Cortex of kidney (tissue), 1 donor: ENCODE measurements at regions not wholly inside any gene's neighbourhood (a gene's known extent, or its start where the extent isn't known, plus 50 kb on each side); places are given as distances from the start of the nearest gene placed in this dataset.
"Not testable (repeated sequence)": the region's sequence is repeated elsewhere in the genome, so short reads cannot be mapped to it uniquely, and the experiment has no call there.

Source experiments
- DNase-seq: peaks from one replicate; lab custom pipeline; 2025; lab: John Stamatoyannopoulos, UW

GRCh38 chr7:84879570-84880325 is 307.1 kb downstream of the SEMA3D start:
- no peak for DNase-seq

- DNase-seq, result no peak
These were observed 308.8 kb downstream of the SEMA3D start for GRCh38 chr7:84877943-84878570.

GRCh38 chr7:84876061-84876821 is 310.6 kb downstream of the SEMA3D start:
- no peak for DNase-seq

GRCh38 chr7:84865560-84865959 is 321.3 kb downstream of the SEMA3D start:
- DNase-seq, result no peak

GRCh38 chr7:84857336-84857735 is 329.5 kb downstream of the SEMA3D start:
- no peak for DNase-seq

- no peak for DNase-seq
These were observed 331.1 kb downstream of the SEMA3D start for GRCh38 chr7:84855758-84856157.

- DNase-seq, result not testable (repeated sequence)
These were observed 337.9 kb downstream of the SEMA3D start for GRCh38 chr7:84848974-84849372.

- no peak for DNase-seq
These were observed 338.5 kb downstream of the SEMA3D start for GRCh38 chr7:84848219-84848973.

GRCh38 chr7:84847790-84848189 is 339.1 kb downstream of the SEMA3D start:
- DNase-seq, result no peak

- DNase-seq, result no peak
These were observed 339.8 kb downstream of the SEMA3D start for GRCh38 chr7:84847038-84847437.

GRCh38 chr7:84845971-84846370 is 340.9 kb downstream of the SEMA3D start:
- no peak for DNase-seq

- DNase-seq, result no peak
These were observed 342.1 kb downstream of the SEMA3D start for GRCh38 chr7:84844771-84845170.

- no peak for DNase-seq
These were observed 345.0 kb downstream of the SEMA3D start for GRCh38 chr7:84841809-84842208.

- DNase-seq, result no peak
These were observed 348.0 kb downstream of the SEMA3D start for GRCh38 chr7:84838857-84839256.

- no peak for DNase-seq
These were observed 349.5 kb downstream of the SEMA3D start for GRCh38 chr7:84837405-84837804.

GRCh38 chr7:84829719-84830118 is 357.1 kb downstream of the SEMA3D start:
- DNase-seq, result no peak

- DNase-seq, result no peak
These were observed 362.7 kb downstream of the SEMA3D start for GRCh38 chr7:84824057-84824651.

- no peak for DNase-seq
These were observed 363.3 kb downstream of the SEMA3D start for GRCh38 chr7:84823530-84823929.

GRCh38 chr7:84822941-84823510 is 363.8 kb downstream of the SEMA3D start:
- no peak for DNase-seq

- DNase-seq, result no peak
These were observed 365.0 kb downstream of the SEMA3D start for GRCh38 chr7:84821671-84822534.
